ENCODE measurements at regions not wholly inside any gene's neighbourhood (a gene's known extent, or its start where the extent isn't known, plus 50 kb on each side); places are given as distances from the start of the nearest gene placed in this dataset.

DNA sequence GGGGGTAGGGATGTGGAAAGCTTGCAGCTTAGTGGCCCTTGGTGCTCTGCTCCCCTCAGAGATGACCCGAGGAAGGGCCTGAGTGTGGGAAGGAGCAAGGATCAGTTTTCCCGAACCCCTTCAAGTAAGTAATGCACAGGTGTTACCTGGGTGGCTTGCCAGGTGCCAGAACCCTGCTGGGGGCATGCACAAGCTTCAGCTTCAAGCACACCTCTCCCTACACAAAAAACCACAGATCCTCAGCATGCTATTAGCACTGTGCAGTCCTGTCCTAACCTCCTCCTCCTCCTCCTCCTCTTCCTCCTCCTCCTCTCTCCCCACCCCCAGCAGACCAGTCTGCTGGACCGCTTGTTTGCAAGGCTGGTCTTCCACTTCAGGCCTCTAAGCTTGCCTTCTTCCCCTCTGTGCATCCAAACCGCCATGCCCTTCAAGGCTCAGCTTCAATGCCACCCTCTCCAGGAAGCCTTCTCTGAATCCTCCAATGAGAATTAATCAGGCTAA lies 114.8 kb downstream of the ACAA2 start:
- TF ChIP-seq CTCF (IDR thresholded peaks at IDR 0.05 in 4 of 5, conservative IDR thresholded peaks at IDR 0.05 in 1 of 5) (no peak), POLR2A (IDR thresholded peaks at IDR 0.05) (no peak)
